ENCODE measurements at regions not wholly inside any gene's neighbourhood (a gene's known extent, or its start where the extent isn't known, plus 50 kb on each side); places are given as distances from the start of the nearest gene placed in this dataset.
"Not testable (repeated sequence)": the region's sequence is repeated elsewhere in the genome, so short reads cannot be mapped to it uniquely, and the experiment has no call there.

GRCh38 chr15:83335542-83335941, 51.1 kb upstream of the BNC1 start:
- intact Hi-C loops (cut with DNase I) = not testable (repeated sequence)

GRCh38 chr15:83339396-83339795, 54.9 kb upstream of the BNC1 start:
- WGBS (ENCODE audit: insufficient coverage, low coverage, low lambda C conversion rate, missing lambda C conversion rate) = 59% methylated on average over 5 of the region's 5 CpGs
- H3K4me3 ChIP-seq = no peak overlapping the region
- no peaks in the 10 kb centered on the region for H3K27me3 ChIP-seq
- no peak overlapping the region for H3K27ac ChIP-seq
- no peak for DNase-seq
- no peaks in the 10 kb centered on the region for H3K9me3 ChIP-seq
- TF ChIP-seq CTCF (IDR thresholded peaks at IDR 0.05) (no peak), POLR2A (IDR thresholded peaks at IDR 0.05) (no peak)
- intact Hi-C loops (cut with DNase I) = no loop called here
- H3K36me3 ChIP-seq = no peaks in the 10 kb centered on the region
- no peak for ATAC-seq
- H3K4me1 ChIP-seq = no peaks in the 10 kb centered on the region

More at GRCh38 chr15:83335542-83335941, 51.1 kb upstream of the BNC1 start:
- not testable (repeated sequence) for H3K27ac ChIP-seq, H3K9me3 ChIP-seq, H3K27me3 ChIP-seq, DNase-seq, H3K4me1 ChIP-seq, H3K36me3 ChIP-seq, ATAC-seq, H3K4me3 ChIP-seq
- 88% methylated on average over 1 of the region's 1 CpG for WGBS (ENCODE audit: insufficient coverage, low coverage, low lambda C conversion rate, missing lambda C conversion rate)

GRCh38 chr15:83340087-83340486, 55.6 kb upstream of the BNC1 start:
- Histone ChIP-seq H3K9me3 (no peaks in the 10 kb centered on the region), H3K36me3 (no peaks in the 10 kb centered on the region), H3K4me1 (no peaks in the 10 kb centered on the region), H3K27ac (no peak overlapping the region), H3K4me3 (no peak overlapping the region), H3K27me3 (no peaks in the 10 kb centered on the region)
- no peak for DNase-seq
- WGBS (ENCODE audit: insufficient coverage, low coverage, low lambda C conversion rate, missing lambda C conversion rate) = 83% methylated on average over 1 of the region's 1 CpG
- intact Hi-C loops (cut with DNase I) = no loop called here
- TF ChIP-seq CTCF (IDR thresholded peaks at IDR 0.05) (no peak), POLR2A (IDR thresholded peaks at IDR 0.05) (no peak)
- no peak for ATAC-seq

GRCh38 chr15:83346342-83346741, 61.9 kb upstream of the BNC1 start:
- ATAC-seq = no peak
- H3K27ac ChIP-seq = no peak overlapping the region
- H3K27me3 ChIP-seq = no peaks in the 10 kb centered on the region
- H3K4me3 ChIP-seq = no peak overlapping the region
- intact Hi-C loops (cut with DNase I) = no loop called here
- WGBS (ENCODE audit: insufficient coverage, low coverage, low lambda C conversion rate, missing lambda C conversion rate) = 65% methylated on average over 3 of the region's 3 CpGs
- no peaks in the 10 kb centered on the region for H3K4me1 ChIP-seq
- H3K9me3 ChIP-seq = no peaks in the 10 kb centered on the region
- H3K36me3 ChIP-seq = no peaks in the 10 kb centered on the region
- TF ChIP-seq POLR2A (IDR thresholded peaks at IDR 0.05) = no peak
- DNase-seq = no peak

- H3K9me3 ChIP-seq = no peaks in the 10 kb centered on the region
- H3K36me3 ChIP-seq = no peaks in the 10 kb centered on the region
- no peaks in the 10 kb centered on the region for H3K27me3 ChIP-seq
- TF ChIP-seq CTCF (IDR thresholded peaks at IDR 0.05) (no peak), POLR2A (IDR thresholded peaks at IDR 0.05) (no peak)
- 50% methylated on average over 1 of the region's 1 CpG for WGBS (ENCODE audit: insufficient coverage, low coverage, low lambda C conversion rate, missing lambda C conversion rate)
- DNase-seq (no peak), ATAC-seq (no peak)
- no peak overlapping the region for H3K4me3 ChIP-seq
- no peak overlapping the region for H3K27ac ChIP-seq
- H3K4me1 ChIP-seq = no peaks in the 10 kb centered on the region
- intact Hi-C loops (cut with DNase I) = no loop called here
Observed at GRCh38 chr15:83352119-83352518, 67.7 kb upstream of the BNC1 start.
